Bone marrow (tissue), 2 donors: ENCODE measurements at regions not wholly inside any gene's neighbourhood (a gene's known extent, or its start where the extent isn't known, plus 50 kb on each side); places are given as distances from the start of the nearest gene placed in this dataset.

Experiments
- DNase-seq, 2 donors: peaks; one replicate each; lab custom pipeline; 2025; lab: John Stamatoyannopoulos, UW

- peak in 1 of 2 donors; percentile 53 for DNase-seq
Measured at GRCh38 chr6:166751051-166751595, 124.1 kb upstream of the RPS6KA2 start.

GRCh38 chr6:166750108-166750793 is 123.2 kb upstream of the RPS6KA2 start:
- DNase-seq, result no peak

GRCh38 chr6:166749666-166750065 is 122.6 kb upstream of the RPS6KA2 start:
- DNase-seq, result no peak

GRCh38 chr6:166747644-166748595 is 120.9 kb upstream of the RPS6KA2 start:
- no peak for DNase-seq

- no peak for DNase-seq
Measured at GRCh38 chr6:166745801-166746668, 119.0 kb upstream of the RPS6KA2 start.

- no peak for DNase-seq
Measured at GRCh38 chr6:166744223-166745134, 117.4 kb upstream of the RPS6KA2 start.

GRCh38 chr6:166743406-166744222 is 116.6 kb upstream of the RPS6KA2 start:
- no peak for DNase-seq

- DNase-seq, result no peak
Measured at GRCh38 chr6:166742981-166743380, 115.9 kb upstream of the RPS6KA2 start.

GRCh38 chr6:166739976-166740318 is 112.9 kb upstream of the RPS6KA2 start:
- no peak for DNase-seq

GRCh38 chr6:166739117-166739975 is 112.3 kb upstream of the RPS6KA2 start:
- no peak for DNase-seq

- no peak for DNase-seq
Measured at GRCh38 chr6:166738386-166739116, 111.5 kb upstream of the RPS6KA2 start.

- DNase-seq, result no peak
Measured at GRCh38 chr6:166737261-166737660, 110.2 kb upstream of the RPS6KA2 start.

GRCh38 chr6:166736634-166737033 is 109.6 kb upstream of the RPS6KA2 start:
- DNase-seq, result no peak

GRCh38 chr6:166733900-166734299 is 106.8 kb upstream of the RPS6KA2 start:
- no peak for DNase-seq

GRCh38 chr6:166729658-166730057 is 102.6 kb upstream of the RPS6KA2 start:
- DNase-seq, result no peak

- no peak for DNase-seq
Measured at GRCh38 chr6:166728884-166729530, 102.0 kb upstream of the RPS6KA2 start.

GRCh38 chr6:166726201-166726600 is 99.2 kb upstream of the RPS6KA2 start:
- DNase-seq, result no peak

- no peak for DNase-seq
Measured at GRCh38 chr6:166725571-166725970, 98.5 kb upstream of the RPS6KA2 start.
